GM12873 (cell line): ENCODE measurements at regions not wholly inside any gene's neighbourhood (a gene's known extent, or its start where the extent isn't known, plus 50 kb on each side); places are given as distances from the start of the nearest gene placed in this dataset.

ENCODE experiments used
- CTCF ChIP-seq: IDR thresholded peaks from 2 replicates; pipeline ENCODE4 v1.5.1; 2012; ENCODE audit warnings: low read depth, mild to moderate bottlenecking, moderate library complexity, low read length, control low read depth; ENCODE audit not compliant: insufficient read depth; ENCODE audit errors: missing control alignments

GRCh38 chr6:21738180-21739094, 144.9 kb downstream of the SOX4 start:
- no peak for TF ChIP-seq CTCF

- no peak for TF ChIP-seq CTCF
Observed at GRCh38 chr6:21739241-21739640, 145.7 kb downstream of the SOX4 start.

GRCh38 chr6:21739838-21740237, 146.3 kb downstream of the SOX4 start:
- TF ChIP-seq CTCF: no peak

- TF ChIP-seq CTCF: no peak
Observed at GRCh38 chr6:21740376-21741124, 147.0 kb downstream of the SOX4 start.

GRCh38 chr6:21741221-21742109, 147.9 kb downstream of the SOX4 start:
- TF ChIP-seq CTCF: no peak

- TF ChIP-seq CTCF: no peak
Observed at GRCh38 chr6:21742238-21742660, 148.7 kb downstream of the SOX4 start.
